Cardiac fibroblast (primary cell): ENCODE measurements at regions not wholly inside any gene's neighbourhood (a gene's known extent, or its start where the extent isn't known, plus 50 kb on each side); places are given as distances from the start of the nearest gene placed in this dataset.

Experiments
- DNase-seq, 2 donors: peaks; one replicate each; pipeline versions ENCODE4 v3.0.0 to v3.0.0-alpha.2; 2010; ENCODE audit warnings: low read depth in 2 of 2
- H3K4me3 ChIP-seq, 2 donors: replicated peaks in 1 of 2; 1 replicate in 1 of 2; 2 replicates in 1 of 2; pipeline ENCODE4 v1.5.1; 2011; ENCODE audit warnings: low read depth in 2 of 2, low read length in 2 of 2, mild to moderate bottlenecking in 2 of 2, moderate library complexity in 1 of 2
- TF ChIP-seq, protein P1 (sequence below): IDR thresholded peaks from one replicate; pipeline ENCODE4 v1.5.1; 2011; ENCODE audit warnings: low read depth, mild to moderate bottlenecking, low read length, inconsistent platforms

DNA sequence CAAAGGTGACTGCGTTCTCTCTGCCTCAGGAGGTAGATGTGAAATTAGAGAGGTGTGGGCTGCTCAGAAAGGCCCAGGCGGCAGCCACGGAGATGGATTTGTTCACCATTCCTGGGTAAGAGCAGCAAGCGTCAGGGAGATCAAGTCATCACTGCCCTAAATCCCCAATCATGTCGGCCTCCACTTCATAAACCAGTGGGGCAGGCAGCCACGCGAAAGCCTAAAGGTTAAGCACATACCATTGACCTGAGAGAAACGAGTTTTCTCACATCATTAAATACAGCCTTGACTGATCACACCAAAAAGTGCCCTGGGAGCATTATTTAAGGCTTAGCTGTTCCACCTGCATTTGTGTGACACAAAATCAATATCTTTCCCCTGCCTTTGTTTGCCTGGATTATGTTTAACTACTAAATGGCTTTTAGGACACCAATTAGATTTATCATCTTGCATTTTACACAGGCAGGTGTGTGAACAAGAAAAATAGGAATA is 50.7 kb upstream of the FOXB1 start:
- DNase-seq: no peak
- H3K4me3 ChIP-seq: no peak overlapping the region
- TF ChIP-seq, protein P1, sequence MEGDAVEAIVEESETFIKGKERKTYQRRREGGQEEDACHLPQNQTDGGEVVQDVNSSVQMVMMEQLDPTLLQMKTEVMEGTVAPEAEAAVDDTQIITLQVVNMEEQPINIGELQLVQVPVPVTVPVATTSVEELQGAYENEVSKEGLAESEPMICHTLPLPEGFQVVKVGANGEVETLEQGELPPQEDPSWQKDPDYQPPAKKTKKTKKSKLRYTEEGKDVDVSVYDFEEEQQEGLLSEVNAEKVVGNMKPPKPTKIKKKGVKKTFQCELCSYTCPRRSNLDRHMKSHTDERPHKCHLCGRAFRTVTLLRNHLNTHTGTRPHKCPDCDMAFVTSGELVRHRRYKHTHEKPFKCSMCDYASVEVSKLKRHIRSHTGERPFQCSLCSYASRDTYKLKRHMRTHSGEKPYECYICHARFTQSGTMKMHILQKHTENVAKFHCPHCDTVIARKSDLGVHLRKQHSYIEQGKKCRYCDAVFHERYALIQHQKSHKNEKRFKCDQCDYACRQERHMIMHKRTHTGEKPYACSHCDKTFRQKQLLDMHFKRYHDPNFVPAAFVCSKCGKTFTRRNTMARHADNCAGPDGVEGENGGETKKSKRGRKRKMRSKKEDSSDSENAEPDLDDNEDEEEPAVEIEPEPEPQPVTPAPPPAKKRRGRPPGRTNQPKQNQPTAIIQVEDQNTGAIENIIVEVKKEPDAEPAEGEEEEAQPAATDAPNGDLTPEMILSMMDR: no peak

DNA sequence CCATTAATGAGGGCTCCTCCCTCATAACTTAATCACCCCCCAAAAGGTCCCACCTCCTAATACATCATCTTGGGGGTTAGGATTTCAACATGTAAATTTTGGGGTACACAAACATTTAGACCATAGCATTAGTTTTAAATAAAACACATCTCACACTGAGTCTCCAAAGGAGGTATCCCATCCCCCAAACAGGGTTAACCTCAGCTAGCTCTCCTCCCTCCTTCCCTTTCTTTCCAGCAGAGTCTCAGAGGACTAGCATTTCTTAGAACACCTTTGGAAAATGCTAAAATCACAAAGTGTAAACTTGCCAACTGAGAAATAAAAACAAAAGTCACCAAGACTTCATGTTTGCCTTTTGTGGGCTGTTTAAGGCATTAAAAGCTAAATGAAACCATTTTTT is 51.2 kb upstream of the FOXB1 start:
- TF ChIP-seq, protein P1: no peak

DNA sequence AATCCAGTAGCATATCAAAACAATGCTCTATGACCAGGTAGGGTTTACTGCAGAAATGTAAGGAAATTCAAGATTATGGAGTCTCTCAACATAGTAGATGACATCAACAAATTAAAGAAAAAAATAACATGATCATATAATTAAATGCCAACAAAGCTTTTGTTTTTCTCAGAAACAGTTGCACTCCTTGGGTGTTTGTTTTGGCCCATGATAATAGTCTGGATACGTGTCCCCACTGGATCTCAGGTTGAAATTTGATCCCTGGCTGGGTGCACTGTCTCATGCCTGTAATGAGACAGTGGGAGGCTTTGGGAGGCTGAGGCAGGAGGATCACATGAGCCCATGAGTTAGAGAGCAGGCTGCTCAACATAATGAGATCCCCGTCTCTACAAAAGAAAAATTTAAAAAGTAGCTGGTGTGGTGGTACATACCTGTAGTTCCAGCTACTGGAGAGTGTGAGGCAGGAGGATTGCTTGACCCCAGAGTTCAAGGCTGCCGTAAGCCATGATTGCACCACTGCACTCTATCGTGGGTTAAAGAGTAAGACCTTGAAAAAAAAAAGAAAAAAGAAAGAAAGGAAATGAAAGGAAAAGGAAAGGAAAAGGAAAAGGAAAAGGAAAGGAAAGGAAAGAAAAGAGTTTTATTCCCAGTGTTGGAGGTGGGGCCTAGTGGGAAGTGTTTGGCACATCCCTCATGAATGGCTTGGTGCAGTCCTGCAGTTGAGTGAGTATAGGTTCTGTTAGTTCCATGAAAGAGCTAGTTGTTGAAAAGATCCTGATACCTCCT is 53.3 kb upstream of the FOXB1 start:
- TF ChIP-seq, protein P1: no peak
- no peak for DNase-seq
- no peak overlapping the region for H3K4me3 ChIP-seq

More for the DNA sequence above, 51.2 kb upstream of the FOXB1 start:
- no peak overlapping the region for H3K4me3 ChIP-seq
- DNase-seq: no peak

DNA sequence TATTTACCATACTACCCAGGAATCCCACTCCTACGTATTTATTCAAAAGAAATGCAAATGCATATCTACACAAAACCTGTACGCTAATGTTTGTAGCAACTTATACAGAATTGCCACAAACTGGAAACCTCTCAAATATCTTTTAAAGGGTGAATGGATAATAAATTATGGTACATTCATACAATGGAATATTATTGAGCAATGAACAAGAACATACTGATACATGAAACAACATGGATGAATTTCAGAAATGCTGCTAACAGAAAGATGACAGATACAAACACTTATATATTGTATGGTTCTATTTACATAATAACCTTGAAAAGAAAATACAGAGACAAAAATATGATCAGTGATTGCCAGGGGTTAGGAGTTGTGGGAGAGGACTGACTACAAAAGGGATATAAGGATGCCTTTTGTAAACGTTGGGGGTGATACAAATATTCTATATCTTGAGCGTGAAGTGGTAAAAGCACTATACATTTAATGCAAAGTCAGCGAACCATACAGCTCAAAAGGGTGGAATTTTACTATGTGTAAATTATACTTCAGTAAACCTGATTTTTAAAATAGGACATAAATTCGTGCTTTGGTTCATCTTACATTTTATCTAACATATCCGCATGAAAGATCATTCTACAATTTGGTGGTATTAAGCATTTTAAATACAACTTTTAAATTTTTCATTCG is 55.0 kb upstream of the FOXB1 start:
- TF ChIP-seq, protein P1: no peak
- H3K4me3 ChIP-seq: no peak overlapping the region
- DNase-seq: no peak

DNA sequence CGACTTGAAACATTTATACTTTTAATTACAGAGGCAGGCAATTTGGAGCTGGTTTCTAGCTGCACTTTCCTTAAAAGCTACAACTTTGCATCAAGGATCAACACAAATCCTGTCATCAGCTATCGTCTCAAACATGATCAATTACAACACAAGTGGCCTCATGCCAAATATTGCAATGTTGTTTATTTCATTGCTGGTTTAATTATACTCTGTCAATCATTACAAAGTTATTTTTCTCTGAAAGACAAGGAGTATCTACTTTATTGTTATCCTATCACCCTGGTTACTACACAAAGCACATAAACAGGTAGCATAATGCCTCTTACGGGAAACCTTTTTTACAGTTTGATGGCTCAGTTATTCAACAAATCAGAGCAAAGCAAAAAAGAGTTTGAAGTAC is 58.0 kb upstream of the FOXB1 start:
- TF ChIP-seq, protein P1: no peak
- no peak for DNase-seq
- H3K4me3 ChIP-seq: no peak overlapping the region

DNA sequence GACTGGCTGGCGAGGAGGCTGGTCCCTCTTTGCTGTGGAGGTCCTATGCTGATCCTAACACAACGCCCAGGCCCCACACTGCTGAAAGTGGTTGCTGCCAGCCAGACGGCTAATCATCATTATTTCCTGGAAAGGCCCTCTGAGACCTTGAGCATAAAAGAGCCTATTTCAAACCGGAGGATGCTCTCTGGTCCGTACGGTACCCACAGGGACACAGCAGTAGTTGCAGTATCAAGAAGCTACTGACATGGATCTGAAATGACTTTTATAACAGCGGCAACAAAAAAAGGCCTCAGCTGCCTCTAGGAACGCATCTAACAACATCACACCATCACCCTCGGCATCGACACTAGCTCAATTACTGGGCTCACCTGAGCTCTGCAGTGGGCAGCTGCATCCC is 59.1 kb upstream of the FOXB1 start:
- no peak for DNase-seq
- TF ChIP-seq, protein P1: no peak

More for the DNA sequence above, 59.1 kb upstream of the FOXB1 start:
- H3K4me3 ChIP-seq: no peak overlapping the region
